Kidney (tissue), 13 donors: ENCODE measurements at regions not wholly inside any gene's neighbourhood (a gene's known extent, or its start where the extent isn't known, plus 50 kb on each side); places are given as distances from the start of the nearest gene placed in this dataset.

ENCODE experiments used
- DNase-seq, 5 donors: peaks; one replicate each; pipeline ENCODE4 v3.0.0-alpha.2; 2013 to 2020
- FAIRE-seq: peaks from 2 replicates; lab custom pipeline; 2012; peaks lifted over from hg19 to GRCh38; lab: Jason Lieb, UNC
- H3K27ac ChIP-seq, 2 donors: one replicate each; pipeline ENCODE4 v1.7.0; 2013; ENCODE audit warnings: low read depth in 2 of 2, low read length in 2 of 2, inconsistent platforms in 1 of 2
- H3K27me3 ChIP-seq: one replicate; pipeline ENCODE4 v1.7.1; 2013; ENCODE audit warnings: low read length, inconsistent platforms; ENCODE audit not compliant: control insufficient read depth, insufficient read depth
- H3K36me3 ChIP-seq, 3 donors: one replicate each; pipeline versions ENCODE4 v1.7.0 to v1.7.1; 2013; ENCODE audit warnings: low read length in 3 of 3, control low read depth in 1 of 3, inconsistent platforms in 1 of 3; ENCODE audit not compliant: insufficient read depth in 3 of 3, control insufficient read depth in 2 of 3
- H3K4me1 ChIP-seq, 3 donors: one replicate each; pipeline versions ENCODE4 v1.7.0 to v1.7.1; 2013; ENCODE audit warnings: low read length in 3 of 3, inconsistent platforms in 1 of 3, low read depth in 1 of 3; ENCODE audit not compliant: control insufficient read depth in 2 of 3, insufficient read depth in 2 of 3
- H3K4me3 ChIP-seq, 3 donors: one replicate each; pipeline versions ENCODE4 v1.7.0 to v1.8.1; 2013; ENCODE audit warnings: low read length in 3 of 3, control low read depth in 1 of 3, inconsistent platforms in 1 of 3
- H3K9ac ChIP-seq, 3 donors: one replicate each; pipeline versions ENCODE4 v1.7.0 to v1.7.1; 2013; ENCODE audit warnings: low read length in 3 of 3, control low read depth in 1 of 3, inconsistent platforms in 1 of 3
- H3K9me3 ChIP-seq, 3 donors: one replicate each; pipeline versions ENCODE4 v1.7.0 to v1.7.1; 2013; ENCODE audit warnings: low read length in 3 of 3, control low read depth in 1 of 3, inconsistent platforms in 1 of 3; ENCODE audit not compliant: control insufficient read depth in 2 of 3, insufficient read depth in 1 of 3
- CTCF ChIP-seq: IDR thresholded peaks from 3 replicates; pipeline ENCODE4 v1.5.1; 2012; ENCODE audit warnings: mild to moderate bottlenecking, moderate library complexity, borderline replicate concordance; ENCODE audit not compliant: insufficient read depth; ENCODE audit errors: extremely low read depth
- intact Hi-C: fragments of 100-400 bp; cut with DNase I; formaldehyde crosslinking; loops from one replicate; pipeline ENCODE4 v1.11.1; 2022
- donor health status: control.
- donor health status: control.
- donor health status: control.
- donor health status: control.
- donor health status: control.
- donor health status: DM: yes; HTN: yes; CAD: no.
- donor health status: Normal renal cell carcinoma (clear cell type).

DNA sequence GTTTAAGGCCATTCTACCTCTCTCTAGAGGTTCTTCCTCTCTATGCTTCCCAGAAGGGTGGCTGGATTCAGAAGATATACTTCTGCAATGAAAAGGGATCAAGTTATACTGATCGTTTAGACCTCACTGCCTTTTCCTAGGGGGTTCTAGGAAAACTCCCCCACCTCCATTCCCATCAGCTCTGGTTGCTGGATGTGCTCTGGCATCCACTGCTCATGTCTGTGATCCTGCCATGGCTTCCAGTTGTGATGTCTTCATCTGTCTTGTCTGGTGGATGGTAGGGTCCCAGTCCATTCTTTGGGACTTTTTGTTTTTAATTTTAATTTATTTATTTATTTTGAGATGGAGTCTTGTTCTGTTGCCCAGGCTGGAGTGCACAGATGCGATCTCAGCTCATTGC is 118.4 kb downstream of the BTBD3 start:
- H3K4me1 ChIP-seq: no peaks in the 10 kb centered on the region

GRCh38 chr20:12037521-12037920 is 119.8 kb downstream of the BTBD3 start:
- H3K9ac ChIP-seq: no peak overlapping the region
- intact Hi-C loops: no loop called here
- no peaks in the 10 kb centered on the region for H3K9me3 ChIP-seq
- no peak overlapping the region for H3K27ac ChIP-seq
- H3K4me1 ChIP-seq: no peaks in the 10 kb centered on the region
- no peaks in the 10 kb centered on the region for H3K27me3 ChIP-seq
- H3K4me3 ChIP-seq: no peak overlapping the region
- FAIRE-seq (no peak), DNase-seq (no peak)
- no peaks in the 10 kb centered on the region for H3K36me3 ChIP-seq
- TF ChIP-seq CTCF: no peak

More for the DNA sequence above, 118.4 kb downstream of the BTBD3 start:
- intact Hi-C loops: no loop called here
- no peaks in the 10 kb centered on the region for H3K36me3 ChIP-seq
- no peak overlapping the region for H3K4me3 ChIP-seq
- no peak for TF ChIP-seq CTCF
- no peak for DNase-seq
- H3K27me3 ChIP-seq: no peaks in the 10 kb centered on the region
- H3K9me3 ChIP-seq: no peaks in the 10 kb centered on the region
- no peak overlapping the region for H3K27ac ChIP-seq
- no peak overlapping the region for H3K9ac ChIP-seq
- no peak for FAIRE-seq

DNA sequence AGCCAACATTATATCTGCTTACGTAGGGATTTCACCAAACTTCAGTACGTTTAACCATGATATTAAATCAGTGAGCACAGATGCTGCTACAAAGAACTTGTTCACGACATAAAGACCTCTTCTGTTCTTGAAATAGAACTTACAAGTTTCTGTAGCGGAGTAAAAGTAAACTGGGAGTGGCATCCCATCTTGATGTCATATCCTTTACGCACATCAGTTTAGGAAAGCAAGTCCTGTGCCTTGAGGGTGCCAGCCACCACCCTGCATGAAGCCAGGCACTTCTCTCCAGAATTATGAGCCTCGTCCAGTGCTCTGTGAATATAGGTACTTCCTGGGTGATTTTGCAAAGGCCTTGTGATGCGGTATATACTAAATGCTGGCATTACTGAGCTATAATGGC is 122.6 kb downstream of the BTBD3 start:
- intact Hi-C loops: no loop called here

More for the DNA sequence above, 122.6 kb downstream of the BTBD3 start:
- no peak for TF ChIP-seq CTCF
- Histone ChIP-seq H3K4me3 (no peak overlapping the region), H3K9me3 (no peaks in the 10 kb centered on the region), H3K27ac (no peak overlapping the region), H3K27me3 (no peaks in the 10 kb centered on the region), H3K36me3 (no peaks in the 10 kb centered on the region), H3K4me1 (no peaks in the 10 kb centered on the region), H3K9ac (no peak overlapping the region)
- no peak for DNase-seq
- FAIRE-seq: no peak
